Lung (tissue), 11 donors: ENCODE measurements at regions not wholly inside any gene's neighbourhood (a gene's known extent, or its start where the extent isn't known, plus 50 kb on each side); places are given as distances from the start of the nearest gene placed in this dataset.

Experiments used
- ATAC-seq: fragments of 200-7000 bp; cut with Tn5 transposase; one replicate; pipeline ENCODE4 v1.9.1; 2020; ENCODE audit warnings: moderate number of reproducible peaks; ENCODE audit not compliant: insufficient read depth, low FRiP score
- DNase-seq, 3 donors: peaks; one replicate each; pipeline ENCODE4 v3.0.0-alpha.2; 2013 to 2017
- H3K27ac ChIP-seq, 2 donors: one replicate each; pipeline ENCODE4 v1.5.1; 2013; ENCODE audit warnings: mild to moderate bottlenecking in 2 of 2, moderate library complexity in 2 of 2, control low read depth in 1 of 2, inconsistent platforms in 1 of 2, low read depth in 1 of 2, low read length in 1 of 2
- H3K27me3 ChIP-seq, 3 donors: one replicate each; pipeline ENCODE4 v1.5.1; 2013; ENCODE audit warnings: low read length in 2 of 3; ENCODE audit not compliant: control insufficient read depth in 3 of 3, insufficient read depth in 3 of 3
- H3K36me3 ChIP-seq, 4 donors: one replicate each; pipeline ENCODE4 v1.5.1; 2013; ENCODE audit warnings: low read length in 4 of 4, mild to moderate bottlenecking in 1 of 4, moderate library complexity in 1 of 4; ENCODE audit not compliant: control insufficient read depth in 4 of 4, insufficient read depth in 4 of 4
- H3K4me1 ChIP-seq, 5 donors: one replicate each; pipeline ENCODE4 v1.5.1; 2013; ENCODE audit warnings: low read length in 5 of 5, mild to moderate bottlenecking in 2 of 5, moderate library complexity in 1 of 5; ENCODE audit not compliant: control insufficient read depth in 5 of 5, insufficient read depth in 5 of 5
- H3K4me3 ChIP-seq: one replicate; pipeline ENCODE4 v1.5.1; 2013; ENCODE audit warnings: mild to moderate bottlenecking, control low read depth, moderate library complexity
- H3K9ac ChIP-seq, 2 donors: one replicate each; pipeline ENCODE4 v1.5.1; 2013; ENCODE audit warnings: low read length in 2 of 2, control low read depth in 1 of 2; ENCODE audit not compliant: insufficient read depth in 1 of 2
- H3K9me3 ChIP-seq, 4 donors: one replicate each; pipeline ENCODE4 v1.5.1; 2013; ENCODE audit warnings: low read length in 3 of 4, mild to moderate bottlenecking in 1 of 4, moderate library complexity in 1 of 4; ENCODE audit not compliant: control insufficient read depth in 4 of 4, insufficient read depth in 3 of 4
- CTCF ChIP-seq: IDR thresholded peaks from 2 replicates; pipeline ENCODE4 v1.5.1; 2012; ENCODE audit warnings: mild to moderate bottlenecking; ENCODE audit errors: control extremely low read depth, extremely low read depth
- WGBS, 2 donors: extraction: QIAGEN DNeasy Blood & Tissue Kit; methylation state at CpG; one replicate each; pipeline ENCODE4 v1.1.7; 2013; 5-methylcytosine and 5-hydroxymethylcytosine counted together
- donor health status: control.
- donor health status: control.
- donor health status: Bipolar disorder and iron deficiency.
- donor health status: healthy.
- donor health status: DM: yes; HTN: yes; CAD: no.

- no peak overlapping the region for H3K9ac ChIP-seq
- 88 to 90% methylated on average over 3 of the region's 3 CpGs for WGBS, 2 donors
- H3K4me1 ChIP-seq: peaks cover 0 to 8% (median 0%) of the 10 kb centered on the region in 5 donors
- no peak overlapping the region for H3K4me3 ChIP-seq
- DNase-seq: no peak
- H3K36me3 ChIP-seq: no peaks in the 10 kb centered on the region
- no peak for ATAC-seq
- no peak overlapping the region for H3K27ac ChIP-seq
- no peak for TF ChIP-seq CTCF
- peaks cover 0 to 2% (median 0%) of the 10 kb centered on the region in 4 donors for H3K9me3 ChIP-seq
- H3K27me3 ChIP-seq: no peaks in the 10 kb centered on the region
Observed at GRCh38 chr16:76984196-76984595, 206.8 kb upstream of the MON1B start.

GRCh38 chr16:76985392-76986045, 205.5 kb upstream of the MON1B start:
- Histone ChIP-seq H3K9me3 (peaks cover 0 to 2% (median 0%) of the 10 kb centered on the region in 4 donors), H3K4me1 (peaks cover 0 to 8% (median 0%) of the 10 kb centered on the region in 5 donors), H3K27ac (no peak overlapping the region), H3K36me3 (no peaks in the 10 kb centered on the region), H3K4me3 (no peak overlapping the region), H3K9ac (no peak overlapping the region), H3K27me3 (no peaks in the 10 kb centered on the region)
- DNase-seq: peak in 2 of 3 donors; percentile 31 to 37
- no peak for ATAC-seq
- WGBS, 2 donors: 44 to 65% methylated on average over 4 of the region's 4 CpGs
- TF ChIP-seq CTCF: no peak

GRCh38 chr16:76988526-76988925, 202.5 kb upstream of the MON1B start:
- Histone ChIP-seq H3K4me1 (peaks cover 0 to 8% (median 0%) of the 10 kb centered on the region in 5 donors), H3K4me3 (no peak overlapping the region), H3K36me3 (no peaks in the 10 kb centered on the region), H3K27me3 (no peaks in the 10 kb centered on the region), H3K9me3 (peaks cover 0 to 2% (median 0%) of the 10 kb centered on the region in 4 donors), H3K27ac (no peak overlapping the region), H3K9ac (no peak overlapping the region)
- ATAC-seq (no peak), DNase-seq (peak in 1 of 3 donors; percentile 40)
- 77 to 78% methylated on average over 2 of the region's 2 CpGs for WGBS, 2 donors
- no peak for TF ChIP-seq CTCF

GRCh38 chr16:77002644-77003043, 188.3 kb upstream of the MON1B start:
- Histone ChIP-seq H3K4me3 (no peak overlapping the region), H3K36me3 (no peaks in the 10 kb centered on the region), H3K9ac (no peak overlapping the region), H3K9me3 (no peaks in the 10 kb centered on the region), H3K27ac (no peak overlapping the region), H3K27me3 (no peaks in the 10 kb centered on the region), H3K4me1 (peaks cover 0 to 3% (median 0%) of the 10 kb centered on the region in 5 donors)
- TF ChIP-seq CTCF: no peak
- no peak for DNase-seq
- no peak for ATAC-seq
- WGBS, 2 donors: 91 to 96% methylated on average over 4 of the region's 4 CpGs
